ENCODE measurements at regions not wholly inside any gene's neighbourhood (a gene's known extent, or its start where the extent isn't known, plus 50 kb on each side); places are given as distances from the start of the nearest gene placed in this dataset.

GRCh38 chr15:91699741-91700140 is 153.8 kb upstream of the SLCO3A1 start (continued):
- TF ChIP-seq ELK1 (IDR thresholded peaks at IDR 0.05; ENCODE audit: low read depth, low read length): no peak

GRCh38 chr15:91703274-91703673 is 150.2 kb upstream of the SLCO3A1 start:
- no peak for ATAC-seq
- FAIRE-seq: no peak
- Histone ChIP-seq H3K79me2 (ENCODE audit: control insufficient read depth, insufficient read depth, low read length) (no peaks in the 10 kb centered on the region), H3K27ac (ENCODE audit: control insufficient read depth, insufficient read depth) (no peak overlapping the region), H3K27me3 (replicated peaks in 1 of 2; ENCODE audit: control insufficient read depth in 2 of 2, insufficient read depth in 2 of 2, low read length in 1 of 2) (no peaks in the 10 kb centered on the region; a peak in 1 of 4 replicates), H3K4me1 (ENCODE audit: control insufficient read depth, insufficient read depth, low read length) (no peaks in the 10 kb centered on the region), H3K4me2 (ENCODE audit: control insufficient read depth, insufficient read depth) (no peak overlapping the region), H3K36me3 (ENCODE audit: control insufficient read depth in 2 of 2, insufficient read depth in 2 of 2, low read length in 1 of 2) (no peaks in the 10 kb centered on the region), H3K9me3 (replicated peaks; ENCODE audit: control insufficient read depth, insufficient read depth, low read length) (no peaks in the 10 kb centered on the region), H3K4me3 (no peak overlapping the region), H3K9ac (ENCODE audit: control insufficient read depth, insufficient read depth, low read length) (no peak overlapping the region), H2AFZ (ENCODE audit: control insufficient read depth, low read depth, low read length) (no peak overlapping the region), H4K20me1 (ENCODE audit: control insufficient read depth, insufficient read depth) (no peaks in the 10 kb centered on the region)
- TF ChIP-seq SREBF1 (IDR thresholded peaks at IDR 0.05; ENCODE audit: low read length): no peak
- no peak for TF ChIP-seq EP300 (IDR thresholded peaks at IDR 0.05; ENCODE audit: borderline replicate concordance in 1 of 2, control insufficient read depth in 1 of 2, low read depth in 2 of 2, low read length in 2 of 2)
- no peak for TF ChIP-seq MYC (IDR thresholded peaks at IDR 0.05; ENCODE audit: insufficient read depth, insufficient read length, insufficient replicate concordance, low read length, severe bottlenecking)
- no peak for TF ChIP-seq CREM (IDR thresholded peaks at IDR 0.05; ENCODE audit: low read depth)
- no peak for TF ChIP-seq RB1 (IDR thresholded peaks at IDR 0.05; ENCODE audit: borderline replicate concordance)
- TF ChIP-seq RELB (IDR thresholded peaks at IDR 0.05; ENCODE audit: low read depth): no peak
- TF ChIP-seq MYB (IDR thresholded peaks at IDR 0.05; ENCODE audit: borderline replicate concordance, low read depth, low read length): no peak
- no peak for TF ChIP-seq NR2F1 (conservative IDR thresholded peaks at IDR 0.05)
- TF ChIP-seq MEF2B (IDR thresholded peaks at IDR 0.05; ENCODE audit: partially characterized antibody, poor library complexity, severe bottlenecking): no peak
- TF ChIP-seq IRF4 (IDR thresholded peaks at IDR 0.05; ENCODE audit: low read depth, low read length): no peak
- TF ChIP-seq SMAD5 (IDR thresholded peaks at IDR 0.05; ENCODE audit: low read depth): no peak
- TF ChIP-seq LARP7 (IDR thresholded peaks at IDR 0.05): no peak
- CTCF ChIA-PET: no interaction called here
- DNase-seq (ENCODE audit: low read depth, low spot score): no peak
- intact Hi-C loops (cut with micrococcal nuclease; ENCODE audit: unreplicated experiment) (loop anchor here (10.0 kb wide), 1 partner anchor 398 kb away; no protein-coding TSS in a partner anchor), in situ Hi-C loops (cut with MboI) (no loop called here)
- SMC1A ChIA-PET (ENCODE audit: uncharacterized antibody, unreplicated experiment): no interaction called here
- WGBS (ENCODE audit: insufficient coverage, insufficient replicate concordance, low lambda C conversion rate, missing lambda C conversion rate): 0% methylated on average over 2 of the region's 2 CpGs
- POLR2A ChIA-PET: no interaction called here
- BruUV-seq (replicated peaks): no TSS peak
- RAD21 ChIA-PET (ENCODE audit: unreplicated experiment): no interaction called here
